ENCODE measurements at regions not wholly inside any gene's neighbourhood (a gene's known extent, or its start where the extent isn't known, plus 50 kb on each side); places are given as distances from the start of the nearest gene placed in this dataset.

DNA sequence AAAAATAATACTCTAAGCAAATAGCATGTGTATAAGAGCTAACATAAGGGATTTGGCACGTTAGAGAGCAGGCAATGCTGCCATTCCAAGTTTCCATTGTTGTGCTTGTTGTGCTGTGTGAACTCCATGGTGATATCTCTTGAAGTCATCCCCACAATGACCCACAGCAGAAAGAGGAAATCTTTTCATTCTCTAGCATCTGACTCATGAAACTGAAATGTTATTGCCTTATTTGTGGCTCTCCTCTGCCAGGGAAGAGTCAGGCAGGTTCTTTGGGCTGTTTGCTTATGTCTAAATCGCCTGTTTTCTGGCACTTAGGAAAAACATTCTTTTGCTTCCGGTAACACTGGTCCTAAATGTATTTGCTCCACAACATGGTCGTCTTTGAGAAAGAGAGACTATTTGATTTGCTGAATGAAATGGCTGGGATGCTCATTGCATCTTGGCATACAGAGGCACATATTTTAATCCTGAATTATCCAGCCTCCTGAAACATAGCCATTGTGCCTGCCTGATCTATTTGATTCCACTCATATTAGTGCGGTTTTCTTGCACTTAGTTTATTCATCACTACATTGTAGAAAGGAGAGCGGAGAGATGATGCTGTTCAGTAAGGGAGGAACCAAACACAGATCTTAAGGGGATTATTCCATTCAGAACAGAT, 188.8 kb downstream of the CSNK1G3 start:
- no peak for TF ChIP-seq POLR2A (IDR thresholded peaks at IDR 0.05)
- TF ChIP-seq, protein P1, sequence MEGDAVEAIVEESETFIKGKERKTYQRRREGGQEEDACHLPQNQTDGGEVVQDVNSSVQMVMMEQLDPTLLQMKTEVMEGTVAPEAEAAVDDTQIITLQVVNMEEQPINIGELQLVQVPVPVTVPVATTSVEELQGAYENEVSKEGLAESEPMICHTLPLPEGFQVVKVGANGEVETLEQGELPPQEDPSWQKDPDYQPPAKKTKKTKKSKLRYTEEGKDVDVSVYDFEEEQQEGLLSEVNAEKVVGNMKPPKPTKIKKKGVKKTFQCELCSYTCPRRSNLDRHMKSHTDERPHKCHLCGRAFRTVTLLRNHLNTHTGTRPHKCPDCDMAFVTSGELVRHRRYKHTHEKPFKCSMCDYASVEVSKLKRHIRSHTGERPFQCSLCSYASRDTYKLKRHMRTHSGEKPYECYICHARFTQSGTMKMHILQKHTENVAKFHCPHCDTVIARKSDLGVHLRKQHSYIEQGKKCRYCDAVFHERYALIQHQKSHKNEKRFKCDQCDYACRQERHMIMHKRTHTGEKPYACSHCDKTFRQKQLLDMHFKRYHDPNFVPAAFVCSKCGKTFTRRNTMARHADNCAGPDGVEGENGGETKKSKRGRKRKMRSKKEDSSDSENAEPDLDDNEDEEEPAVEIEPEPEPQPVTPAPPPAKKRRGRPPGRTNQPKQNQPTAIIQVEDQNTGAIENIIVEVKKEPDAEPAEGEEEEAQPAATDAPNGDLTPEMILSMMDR (IDR thresholded peaks at IDR 0.05) = no peak
